Heart right ventricle (tissue), 16 donors: ENCODE measurements at regions not wholly inside any gene's neighbourhood (a gene's known extent, or its start where the extent isn't known, plus 50 kb on each side); places are given as distances from the start of the nearest gene placed in this dataset.

ENCODE experiments used
- ATAC-seq, 8 donors: fragments of 200-7000 bp; cut with Tn5 transposase; one replicate each; pipeline ENCODE4 v1.9.1; 2020; ENCODE audit warnings: mild to moderate bottlenecking in 8 of 8, moderate library complexity in 8 of 8, moderate number of reproducible peaks in 1 of 8
- DNase-seq, 2 donors: peaks; one replicate each; pipeline ENCODE4 v3.0.0-alpha.2; 2020
- H3K27ac ChIP-seq, 10 donors: fragments of 200-600 bp; sonication (generic) in 2 of 10; one replicate each; pipeline versions ENCODE4 v1.5.0 to v1.8.0; 2020 to 2022; ENCODE audit warnings: mild to moderate bottlenecking in 3 of 10
- H3K27me3 ChIP-seq, 7 donors: fragments of 200-600 bp; one replicate each; pipeline ENCODE4 v1.8.0; 2021 to 2022; ENCODE audit warnings: mild to moderate bottlenecking in 2 of 7
- H3K36me3 ChIP-seq, 9 donors: fragments of 200-600 bp; sonication (generic) in 1 of 9; one replicate each; pipeline versions ENCODE4 v1.5.0 to v1.8.0; 2020 to 2022; ENCODE audit warnings: mild to moderate bottlenecking in 2 of 9
- H3K4me1 ChIP-seq, 9 donors: fragments of 200-600 bp; sonication (generic) in 1 of 9; one replicate each; pipeline versions ENCODE4 v1.5.0 to v1.8.0; 2020 to 2022; ENCODE audit warnings: mild to moderate bottlenecking in 4 of 9
- H3K4me3 ChIP-seq, 10 donors: fragments of 200-600 bp; sonication (generic) in 2 of 10; one replicate each; pipeline versions ENCODE4 v1.5.0 to v1.8.0; 2020 to 2022; ENCODE audit warnings: mild to moderate bottlenecking in 7 of 10, moderate library complexity in 2 of 10
- H3K9me3 ChIP-seq, 11 donors: fragments of 200-600 bp in 10 of 11; sonication (generic) in 2 of 11; one replicate each; pipeline versions ENCODE4 v1.5.0 to v1.8.0; 2013 to 2022; ENCODE audit warnings: mild to moderate bottlenecking in 2 of 11, control low read depth in 1 of 11, moderate library complexity in 1 of 11
- CTCF ChIP-seq, 9 donors: fragments of 200-600 bp; sonication (generic) in 2 of 9; IDR thresholded peaks; one replicate each; pipeline versions ENCODE4 v1.5.0 to v1.8.0; 2021 to 2022; ENCODE audit warnings: antibody characterized with exemption in 9 of 9, mild to moderate bottlenecking in 5 of 9, moderate library complexity in 1 of 9
- WGBS, 2 donors: extraction: QIAGEN DNeasy Blood & Tissue Kit; methylation state at CpG; one replicate each; pipeline ENCODE4 v1.1.7; 2013; ENCODE audit warnings: inconsistent platforms in 1 of 2; 5-methylcytosine and 5-hydroxymethylcytosine counted together
- intact Hi-C, 10 donors: fragments of 100-400 bp; cut with DNase I; formaldehyde crosslinking; loops; one replicate each; pipeline versions ENCODE4 v1.11.1 to v1.14.2; 2022
- donor health status: Arrhythmogenic right ventricular cardiomyopathy.
- donor health status: ischemic (EF 13 %, LVEDD 7.1; RV severe dilation, severe dysfunction).
- donor health status: healthy with polysubstance abuse.
- donor health status: DM: no; HTN: yes; CAD: no.
- donor health status: DM: no; HTN: no; CAD: no.
- donor health status: ischemic (EF 25% LVEDD 6.9; RV normal size, moderate dysfunction).
- donor health status: ischemic (EF 25% LVEDD 5.7; RV mildly dilated, moderate dysfunction).
- donor health status: healthy.
- donor health status: DM: yes; HTN: yes; CAD: no.
- donor health status: Ischemic cardiomyopathy.
- donor health status: ischemic (EF 35%, LVEDD 5.7; RV mildly dilated, moderate dysfunction).
- donor health status: nonischemic (EF 11% LVEDD 7.7; RV severe dilation, severe dysfunction).
- donor health status: DM: yes; HTN: yes; CAD: no.
- donor health status: PGD.
- donor health status: ischemic (EF 29% LVEDD 5.4; RV normal size, mild dysfunction).
- donor health status: nonischemic (EF 23%, LVEDD 6.1; RV moderate dilation, normal function).

GRCh38 chrX:10938365-10938923 is 172.7 kb upstream of the HCCS start:
- WGBS, 2 donors: 80 to 85% methylated on average over 6 of the region's 6 CpGs

GRCh38 chrX:10939424-10939823 is 171.7 kb upstream of the HCCS start:
- intact Hi-C loops: no loop called here
- 50 to 61% methylated on average over 2 of the region's 2 CpGs for WGBS, 2 donors

More at GRCh38 chrX:10938365-10938923, 172.7 kb upstream of the HCCS start:
- H3K4me3 ChIP-seq: no peak overlapping the region
- no peaks in the 10 kb centered on the region for H3K4me1 ChIP-seq
- peaks cover 0 to 7% (median 0%) of the 10 kb centered on the region in 11 donors for H3K9me3 ChIP-seq
- ATAC-seq (no peak), DNase-seq (no peak)
- no peak for TF ChIP-seq CTCF (IDR thresholded peaks at IDR 0.05)
- no peak overlapping the region for H3K27ac ChIP-seq
- H3K27me3 ChIP-seq: no peaks in the 10 kb centered on the region
- intact Hi-C loops: no loop called here
- H3K36me3 ChIP-seq: no peaks in the 10 kb centered on the region

DNA sequence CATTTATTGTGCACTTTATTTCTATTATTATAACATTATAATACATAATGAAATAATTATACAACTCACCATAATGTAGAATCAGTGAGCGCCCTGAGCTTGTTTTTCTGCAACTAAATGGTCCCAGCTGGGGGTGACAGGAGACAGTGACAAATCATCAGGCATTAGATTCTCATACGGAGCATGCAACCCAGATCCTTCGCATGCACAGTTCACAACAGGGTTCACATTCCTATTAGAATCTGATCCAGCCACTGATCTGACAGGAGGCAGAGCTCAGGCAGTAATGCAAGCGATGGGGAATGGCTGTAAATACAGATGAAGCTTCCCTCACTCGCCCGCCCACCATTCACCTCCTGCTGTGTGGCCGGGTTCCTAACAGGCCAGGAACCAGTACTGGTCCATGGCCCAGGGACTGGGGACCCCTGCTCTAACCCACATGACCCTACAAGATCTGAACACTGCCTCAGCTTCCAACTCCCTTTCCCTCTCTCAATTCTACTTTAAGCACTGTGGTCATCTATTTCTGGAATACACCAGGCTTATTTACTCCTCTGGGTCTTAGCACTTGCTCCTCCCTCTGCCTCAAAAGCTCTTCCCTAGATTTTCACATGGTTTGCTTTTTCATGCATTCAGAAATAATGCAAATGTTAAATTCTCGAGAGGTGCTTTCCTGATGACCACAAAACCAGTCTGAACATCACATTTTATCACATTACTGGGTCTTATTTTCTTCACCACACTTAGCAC is 166.8 kb upstream of the HCCS start:
- H3K36me3 ChIP-seq: no peaks in the 10 kb centered on the region
- H3K27me3 ChIP-seq: no peaks in the 10 kb centered on the region
- H3K9me3 ChIP-seq: peaks cover 0 to 7% (median 0%) of the 10 kb centered on the region in 11 donors
- no peak for TF ChIP-seq CTCF (IDR thresholded peaks at IDR 0.05)
- no peak overlapping the region for H3K27ac ChIP-seq
- H3K4me1 ChIP-seq: no peaks in the 10 kb centered on the region
- intact Hi-C loops: no loop called here
- ATAC-seq (no peak), DNase-seq (no peak)
- WGBS, 2 donors: 81 to 87% methylated on average over 8 of the region's 8 CpGs
- no peak overlapping the region for H3K4me3 ChIP-seq

More at GRCh38 chrX:10939424-10939823, 171.7 kb upstream of the HCCS start:
- H3K36me3 ChIP-seq: no peaks in the 10 kb centered on the region
- ATAC-seq (no peak), DNase-seq (no peak)
- H3K4me1 ChIP-seq: no peaks in the 10 kb centered on the region
- TF ChIP-seq CTCF (IDR thresholded peaks at IDR 0.05): no peak
- no peak overlapping the region for H3K27ac ChIP-seq
- H3K27me3 ChIP-seq: no peaks in the 10 kb centered on the region
- no peak overlapping the region for H3K4me3 ChIP-seq
- H3K9me3 ChIP-seq: peaks cover 0 to 7% (median 0%) of the 10 kb centered on the region in 11 donors

- ATAC-seq: peak in 4 of 8 donors; percentile 31 to 58 (median 40)
- no peak for DNase-seq
- Histone ChIP-seq H3K36me3 (no peaks in the 10 kb centered on the region), H3K4me1 (no peaks in the 10 kb centered on the region), H3K9me3 (peaks cover 0 to 7% (median 0%) of the 10 kb centered on the region in 11 donors), H3K4me3 (no peak overlapping the region), H3K27me3 (no peaks in the 10 kb centered on the region), H3K27ac (no peak overlapping the region)
- intact Hi-C loops: no loop called here
- 74 to 79% methylated on average over 4 of the region's 4 CpGs for WGBS, 2 donors
- TF ChIP-seq CTCF (IDR thresholded peaks at IDR 0.05): no peak
These were observed 165.6 kb upstream of the HCCS start for GRCh38 chrX:10945498-10945897.
